ENCODE measurements at regions not wholly inside any gene's neighbourhood (a gene's known extent, or its start where the extent isn't known, plus 50 kb on each side); places are given as distances from the start of the nearest gene placed in this dataset.

- DNase-seq = no peak
Observed at GRCh38 chr16:85971902-85972638, 73.1 kb downstream of the IRF8 start.

DNA sequence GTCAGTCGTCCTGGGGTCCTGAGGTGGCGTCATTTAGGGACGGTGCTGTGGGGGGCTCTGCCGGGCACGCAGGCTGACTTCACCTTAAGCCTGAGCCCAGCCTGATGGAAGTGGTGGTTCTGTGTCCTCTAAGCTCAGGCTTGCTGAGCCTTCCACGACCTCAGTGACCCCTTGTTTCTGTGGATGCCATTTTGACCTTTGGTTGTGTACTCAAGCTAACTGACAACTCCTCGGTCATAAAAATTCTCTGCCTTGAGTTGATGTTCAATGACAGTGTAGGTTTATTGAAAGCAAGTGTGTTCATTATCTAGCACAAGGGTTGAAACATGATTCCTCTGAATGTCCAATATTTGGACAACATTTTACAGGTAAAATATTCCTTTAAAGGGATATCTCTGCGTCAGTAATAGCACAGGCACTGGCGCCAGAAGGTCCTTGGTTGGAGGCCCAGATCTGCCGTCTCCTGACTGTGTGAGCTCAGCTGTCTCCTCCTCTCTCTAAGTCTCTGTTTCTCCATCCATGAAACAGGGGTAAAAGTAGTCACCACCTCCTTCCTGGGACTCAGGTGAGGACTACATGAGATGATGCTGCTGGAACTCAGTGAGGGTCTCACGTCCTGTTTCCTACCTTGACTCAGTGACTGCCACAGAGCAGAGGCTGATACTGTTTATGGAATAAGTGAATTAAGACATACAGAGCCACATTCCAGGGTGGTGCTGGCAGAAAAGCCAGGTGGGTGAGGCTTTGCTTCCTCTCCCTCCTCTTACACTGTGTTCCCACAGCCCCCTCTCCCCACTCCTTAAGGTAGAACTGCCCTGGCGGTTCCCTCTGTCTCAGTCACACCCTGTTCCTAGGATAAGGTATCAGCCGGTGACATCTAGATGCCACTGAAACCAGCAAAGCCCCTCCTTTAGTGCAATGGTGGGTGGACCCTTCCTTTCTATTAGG is 75.7 kb downstream of the IRF8 start:
- no peak for DNase-seq

DNA sequence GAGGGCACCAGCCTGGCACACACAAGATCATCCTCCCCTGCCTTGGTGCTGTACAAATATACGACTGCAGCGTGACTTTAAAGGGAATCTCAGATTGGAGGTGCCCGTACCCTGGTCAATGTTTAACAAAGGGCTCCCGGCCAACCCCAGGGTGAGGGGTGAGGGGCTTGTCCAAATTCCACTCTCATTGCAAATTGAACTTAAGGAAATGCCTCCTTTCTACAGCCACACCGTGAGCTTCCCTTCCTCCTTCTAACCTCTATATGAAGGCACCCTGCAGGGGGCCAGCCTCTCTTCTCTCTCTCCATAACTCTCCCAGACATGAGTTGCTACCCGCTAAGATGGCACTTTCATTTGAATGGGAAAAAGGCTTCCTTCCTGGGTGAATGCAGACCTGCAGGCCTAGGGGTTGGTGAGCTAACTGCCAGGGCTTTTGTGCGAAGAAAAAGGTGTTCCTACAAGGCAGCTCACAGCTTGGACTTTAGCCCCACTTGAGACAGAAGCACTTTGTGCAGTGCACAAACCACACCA is 76.6 kb downstream of the IRF8 start:
- DNase-seq = no peak

DNA sequence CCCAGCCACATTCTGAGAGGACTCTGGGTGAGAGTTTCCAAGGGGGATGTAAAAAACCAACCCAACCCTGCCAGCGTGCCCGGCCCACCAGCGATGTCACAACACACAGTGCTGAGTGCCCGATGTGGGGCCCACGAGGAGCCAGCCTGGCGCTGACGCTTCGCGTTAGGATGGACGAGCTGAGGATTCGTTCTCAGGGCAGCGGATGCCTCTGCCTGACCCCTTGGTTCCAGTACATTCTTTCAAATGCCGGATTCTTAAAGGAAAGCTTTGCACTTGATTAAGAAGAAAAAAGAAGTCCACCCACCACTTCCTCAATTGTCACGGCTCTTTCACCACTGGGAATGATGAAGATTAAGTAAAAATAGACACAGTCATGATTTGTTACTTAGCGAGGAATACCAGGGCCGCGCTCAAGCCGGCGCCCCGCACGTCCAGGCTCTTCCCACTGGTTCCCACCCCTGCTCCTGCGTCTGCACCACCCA is 79.4 kb downstream of the IRF8 start:
- DNase-seq = no peak

DNA sequence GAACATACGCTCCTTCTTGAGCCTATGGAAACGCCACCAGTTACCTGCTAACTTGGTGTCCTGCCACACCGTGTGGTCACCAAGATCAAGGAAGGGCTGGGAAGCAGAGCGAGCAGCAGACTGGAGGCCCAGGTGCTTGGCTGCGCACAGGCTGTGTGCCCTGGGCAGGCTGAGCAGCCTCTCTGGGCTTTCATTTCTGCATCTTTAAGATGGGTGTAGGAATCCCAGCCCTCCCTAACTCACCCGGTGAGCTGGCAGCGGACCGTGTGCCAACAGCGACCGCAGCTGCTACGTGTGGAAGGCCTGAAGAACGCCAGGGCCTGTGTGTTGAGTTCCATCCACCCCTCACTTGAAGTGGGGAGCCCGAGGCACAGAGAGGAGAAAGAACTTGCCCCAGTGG is 80.0 kb downstream of the IRF8 start:
- DNase-seq = no peak

GRCh38 chr16:85979605-85980004 is 80.6 kb downstream of the IRF8 start:
- DNase-seq = no peak

- DNase-seq = no peak
Observed at GRCh38 chr16:85980686-85981085, 81.7 kb downstream of the IRF8 start.

- DNase-seq = no peak
Observed at GRCh38 chr16:85981826-85982562, 83.0 kb downstream of the IRF8 start.

- DNase-seq = no peak
Observed at GRCh38 chr16:85982563-85982939, 83.6 kb downstream of the IRF8 start.

GRCh38 chr16:85983064-85983463 is 84.1 kb downstream of the IRF8 start:
- DNase-seq = no peak

- DNase-seq = no peak
Observed at GRCh38 chr16:85983606-85984230, 84.8 kb downstream of the IRF8 start.

GRCh38 chr16:85984231-85984880 is 85.4 kb downstream of the IRF8 start:
- DNase-seq = no peak

- no peak for DNase-seq
Observed at GRCh38 chr16:85984947-85985451, 86.0 kb downstream of the IRF8 start.

DNA sequence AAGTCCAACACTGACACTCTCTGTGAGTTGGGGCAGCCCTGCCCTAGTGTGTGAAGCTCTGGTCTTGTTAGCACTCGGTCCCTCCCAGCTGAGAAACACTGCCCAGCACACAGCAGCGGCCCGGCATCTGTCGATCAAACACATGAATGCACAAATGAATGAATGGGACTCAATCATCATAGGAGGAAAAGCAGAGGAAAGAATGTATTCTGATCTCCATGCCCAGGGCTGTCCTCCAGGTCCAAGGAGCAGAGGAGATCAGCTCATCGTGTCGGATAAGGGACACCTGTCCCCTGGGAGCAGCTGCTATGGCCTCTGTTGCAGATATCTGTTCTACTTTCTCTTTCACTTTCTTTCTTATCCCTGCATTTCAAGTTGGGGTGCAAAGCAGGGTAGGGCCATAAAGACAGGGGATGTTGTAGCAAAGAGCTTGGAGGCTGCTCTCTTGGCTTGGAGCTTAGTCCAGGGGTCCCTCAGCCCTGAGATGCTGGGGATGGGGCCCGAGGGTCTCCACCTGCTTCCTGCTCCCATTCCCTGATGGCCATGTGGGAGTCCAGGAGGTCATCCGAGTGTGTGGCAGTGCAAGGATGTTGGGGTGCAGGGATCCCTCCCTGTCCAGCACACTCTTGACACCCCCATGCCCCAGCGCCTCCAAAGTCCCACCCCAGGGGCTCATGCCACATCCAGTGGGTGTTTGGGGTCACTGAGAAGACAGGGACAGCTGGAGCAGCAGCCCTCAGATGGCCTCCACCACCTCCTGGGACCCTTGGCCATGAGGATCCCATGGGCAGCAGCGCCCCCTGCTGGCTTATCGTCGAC is 88.2 kb downstream of the IRF8 start:
- no peak for DNase-seq

GRCh38 chr16:85987750-85988078 is 88.8 kb downstream of the IRF8 start:
- DNase-seq = no peak

- DNase-seq = no peak
Observed at GRCh38 chr16:85988306-85988705, 89.3 kb downstream of the IRF8 start.

GRCh38 chr16:85988723-85989313 is 89.9 kb downstream of the IRF8 start:
- no peak for DNase-seq

DNA sequence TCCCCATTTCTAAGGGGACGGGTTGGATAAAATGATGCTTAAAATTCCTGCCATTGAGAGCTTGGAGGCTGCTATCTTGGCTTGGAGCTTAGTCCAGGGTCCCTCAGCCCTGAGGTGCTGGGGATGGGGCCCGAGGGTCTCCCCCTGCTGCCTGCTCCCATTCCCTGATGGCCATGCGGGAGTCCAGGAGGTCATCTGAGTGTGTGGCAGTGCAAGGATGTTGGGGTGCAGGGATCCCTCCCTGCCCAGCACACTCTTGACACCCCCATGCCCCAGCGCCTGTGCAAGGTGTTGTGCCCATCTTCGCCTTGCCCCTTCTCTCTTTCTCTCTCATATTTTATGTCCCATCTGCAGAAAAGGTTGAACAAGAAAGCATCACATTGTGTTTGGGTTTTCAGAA is 90.4 kb downstream of the IRF8 start:
- no peak for DNase-seq

GRCh38 chr16:85989863-85990643 is 91.1 kb downstream of the IRF8 start:
- no peak for DNase-seq

DNA sequence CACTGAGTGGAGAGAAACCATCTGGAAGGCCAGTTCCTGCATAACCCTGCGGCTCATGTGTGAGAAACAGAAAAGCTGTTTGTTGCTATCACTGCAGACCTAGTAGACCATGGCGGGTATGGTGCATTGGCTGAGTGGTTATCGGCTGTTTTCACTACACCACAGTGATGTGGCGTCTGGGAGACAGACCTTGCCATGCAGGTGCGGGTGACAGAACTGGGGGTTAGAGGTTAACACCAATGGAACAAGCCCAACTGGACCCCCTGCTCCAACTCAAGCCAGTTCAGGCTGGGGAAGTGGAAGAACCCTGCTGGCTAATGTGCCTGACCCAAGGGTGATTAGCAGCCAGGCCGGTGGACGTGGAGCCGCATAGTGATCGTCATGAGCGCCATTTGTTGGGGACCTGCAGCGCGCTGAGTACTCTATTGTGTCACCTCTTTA is 91.9 kb downstream of the IRF8 start:
- DNase-seq = no peak

All from T1000 (cell line).